Astrocyte (in vitro differentiated cells and primary cell): ENCODE measurements at regions not wholly inside any gene's neighbourhood (a gene's known extent, or its start where the extent isn't known, plus 50 kb on each side); places are given as distances from the start of the nearest gene placed in this dataset.

Experiments used
- DNase-seq: peaks from one replicate; pipeline ENCODE4 v3.0.0-alpha.2; 2010; ENCODE audit warnings: low read depth
- FAIRE-seq: peaks from 2 replicates; lab custom pipeline; 2011; peaks lifted over from hg19 to GRCh38; lab: Jason Lieb, UNC
- H2AFZ ChIP-seq: 2 replicates; pipeline ENCODE4 v1.6.0; 2012; ENCODE audit warnings: low read depth, low read length, inconsistent platforms
- H3K27ac ChIP-seq: 2 replicates; pipeline ENCODE4 v1.5.1; 2011; ENCODE audit warnings: low read depth, low read length, inconsistent platforms
- H3K27me3 ChIP-seq: 2 replicates; pipeline ENCODE4 v1.6.0; 2011; ENCODE audit warnings: low read length, inconsistent platforms; ENCODE audit not compliant: insufficient read depth
- H3K36me3 ChIP-seq: 2 replicates; pipeline ENCODE4 v1.5.1; 2011; ENCODE audit warnings: low read length, inconsistent platforms; ENCODE audit not compliant: insufficient read depth
- H3K4me1 ChIP-seq: 2 replicates; pipeline ENCODE4 v1.5.1; 2011; ENCODE audit warnings: low read length, inconsistent platforms; ENCODE audit not compliant: insufficient read depth
- H3K4me2 ChIP-seq: 2 replicates; pipeline ENCODE4 v1.6.0; 2012; ENCODE audit warnings: low read length, inconsistent platforms
- H3K4me3 ChIP-seq: 2 replicates; pipeline ENCODE4 v1.5.1; 2011; ENCODE audit warnings: low read depth, mild to moderate bottlenecking, low read length, inconsistent platforms; ENCODE audit not compliant: insufficient read depth
- H3K79me2 ChIP-seq: 2 replicates; pipeline ENCODE4 v1.6.0; 2012; ENCODE audit warnings: mild to moderate bottlenecking, low read length, inconsistent platforms; ENCODE audit not compliant: insufficient read depth
- H3K9ac ChIP-seq: 2 replicates; pipeline ENCODE4 v1.6.0; 2012; ENCODE audit warnings: mild to moderate bottlenecking, low read length, inconsistent platforms
- H3K9me3 ChIP-seq: 2 replicates; pipeline ENCODE4 v1.5.1; 2012; ENCODE audit warnings: low read depth, mild to moderate bottlenecking, low read length, inconsistent platforms; ENCODE audit not compliant: insufficient read depth
- H4K20me1 ChIP-seq: 2 replicates; pipeline ENCODE4 v1.6.0; 2012; ENCODE audit warnings: low read length, inconsistent platforms; ENCODE audit not compliant: insufficient read depth
- H3K27ac Mint-ChIP-seq: one replicate; pipeline ENCODE4 v1.8.0; 2021; ENCODE audit warnings: mild to moderate bottlenecking, mixed read lengths; ENCODE audit not compliant: unreplicated experiment
- H3K27me3 Mint-ChIP-seq: one replicate; pipeline ENCODE4 v1.8.0; 2021; ENCODE audit warnings: low read depth, mixed read lengths; ENCODE audit not compliant: unreplicated experiment
- H3K36me3 Mint-ChIP-seq: one replicate; pipeline ENCODE4 v1.8.0; 2021; ENCODE audit warnings: low read depth, mixed read lengths; ENCODE audit not compliant: unreplicated experiment
- H3K4me1 Mint-ChIP-seq: one replicate; pipeline ENCODE4 v1.8.0; 2021; ENCODE audit warnings: low read depth, mixed read lengths; ENCODE audit not compliant: unreplicated experiment
- H3K4me3 Mint-ChIP-seq: one replicate; pipeline ENCODE4 v1.8.0; 2021; ENCODE audit warnings: mild to moderate bottlenecking, moderate library complexity, mixed read lengths; ENCODE audit not compliant: unreplicated experiment
- H3K9me3 Mint-ChIP-seq: one replicate; pipeline ENCODE4 v1.8.0; 2021; ENCODE audit warnings: mild to moderate bottlenecking, mixed read lengths; ENCODE audit not compliant: unreplicated experiment
- EZH2 ChIP-seq: IDR thresholded peaks from 2 replicates; pipeline ENCODE4 v1.6.1; 2012; ENCODE audit warnings: mild to moderate bottlenecking, low read length, inconsistent platforms; ENCODE audit not compliant: insufficient read depth
- TF ChIP-seq, protein P1 (sequence below): IDR thresholded peaks from 2 replicates; pipeline ENCODE4 v1.5.1; 2011; ENCODE audit warnings: low read depth, mild to moderate bottlenecking, inconsistent platforms, low read length, moderate library complexity; ENCODE audit not compliant: insufficient read depth

DNA sequence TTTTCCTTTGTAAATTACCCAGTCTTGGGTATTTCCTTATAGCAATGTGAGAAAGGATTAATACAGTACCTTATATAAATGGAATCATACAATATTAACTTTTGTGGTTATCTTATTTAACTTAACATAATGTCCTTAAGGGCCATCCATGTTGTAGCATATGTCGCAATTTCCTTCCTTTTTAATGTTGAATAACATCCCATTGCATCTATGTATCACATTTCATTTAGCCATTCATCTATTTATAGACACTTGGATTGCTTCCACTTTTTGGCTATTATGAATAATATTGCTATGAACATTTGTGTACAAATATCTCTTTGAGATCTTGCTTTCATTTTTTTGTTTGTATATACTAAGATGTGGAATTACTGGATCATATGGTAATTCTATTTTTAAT lies 342.2 kb downstream of the PDCD6IP start:
- Histone ChIP-seq H3K27ac (no peak overlapping the region), H3K9me3 (no peaks in the 10 kb centered on the region), H2AFZ (no peak overlapping the region), H3K4me1 (no peaks in the 10 kb centered on the region), H3K4me3 (no peak overlapping the region), H3K27me3 (no peaks in the 10 kb centered on the region), H3K36me3 (no peaks in the 10 kb centered on the region), H3K4me2 (no peak overlapping the region), H3K79me2 (no peaks in the 10 kb centered on the region), H3K9ac (no peak overlapping the region), H4K20me1 (no peaks in the 10 kb centered on the region)
- no peaks in the 10 kb centered on the region for H3K9me3 Mint-ChIP-seq
- no peak for FAIRE-seq
- no peaks in the 10 kb centered on the region for H3K4me1 Mint-ChIP-seq
- H3K36me3 Mint-ChIP-seq, result no peaks in the 10 kb centered on the region
- no peak overlapping the region for H3K27ac Mint-ChIP-seq
- H3K27me3 Mint-ChIP-seq, result peaks cover 2% of the 10 kb centered on the region
- H3K4me3 Mint-ChIP-seq, result no peak overlapping the region
- DNase-seq, result no peak
- TF ChIP-seq, protein P1, sequence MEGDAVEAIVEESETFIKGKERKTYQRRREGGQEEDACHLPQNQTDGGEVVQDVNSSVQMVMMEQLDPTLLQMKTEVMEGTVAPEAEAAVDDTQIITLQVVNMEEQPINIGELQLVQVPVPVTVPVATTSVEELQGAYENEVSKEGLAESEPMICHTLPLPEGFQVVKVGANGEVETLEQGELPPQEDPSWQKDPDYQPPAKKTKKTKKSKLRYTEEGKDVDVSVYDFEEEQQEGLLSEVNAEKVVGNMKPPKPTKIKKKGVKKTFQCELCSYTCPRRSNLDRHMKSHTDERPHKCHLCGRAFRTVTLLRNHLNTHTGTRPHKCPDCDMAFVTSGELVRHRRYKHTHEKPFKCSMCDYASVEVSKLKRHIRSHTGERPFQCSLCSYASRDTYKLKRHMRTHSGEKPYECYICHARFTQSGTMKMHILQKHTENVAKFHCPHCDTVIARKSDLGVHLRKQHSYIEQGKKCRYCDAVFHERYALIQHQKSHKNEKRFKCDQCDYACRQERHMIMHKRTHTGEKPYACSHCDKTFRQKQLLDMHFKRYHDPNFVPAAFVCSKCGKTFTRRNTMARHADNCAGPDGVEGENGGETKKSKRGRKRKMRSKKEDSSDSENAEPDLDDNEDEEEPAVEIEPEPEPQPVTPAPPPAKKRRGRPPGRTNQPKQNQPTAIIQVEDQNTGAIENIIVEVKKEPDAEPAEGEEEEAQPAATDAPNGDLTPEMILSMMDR, result no peak
- TF ChIP-seq EZH2, result no peak

DNA sequence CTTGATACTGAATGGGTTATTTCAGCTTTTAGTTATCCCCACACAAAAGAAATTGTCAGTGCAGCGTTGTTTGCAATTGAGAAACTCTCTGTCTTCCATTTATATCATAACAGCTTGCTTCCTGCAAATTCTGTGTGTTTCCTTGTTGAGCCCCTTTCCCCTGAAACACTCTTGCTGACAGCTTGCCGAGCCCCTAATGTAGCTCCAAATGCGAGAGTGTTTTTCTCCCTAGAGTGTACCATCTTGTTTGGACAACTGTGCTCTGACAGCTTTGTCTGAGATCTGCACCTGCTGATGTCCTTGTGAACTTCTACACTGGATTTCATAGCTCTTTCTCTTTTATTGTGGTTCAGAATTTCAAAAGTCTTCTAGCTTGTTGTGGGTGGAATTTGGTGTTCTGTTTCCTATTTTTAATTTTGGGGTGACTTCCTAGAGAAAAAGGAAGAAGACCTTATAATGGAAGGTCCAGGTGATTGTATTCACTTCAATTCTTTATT lies 343.5 kb downstream of the PDCD6IP start:
- Histone ChIP-seq H3K9me3 (no peaks in the 10 kb centered on the region), H4K20me1 (no peaks in the 10 kb centered on the region), H3K9ac (no peak overlapping the region), H3K4me2 (no peak overlapping the region), H2AFZ (no peak overlapping the region), H3K36me3 (no peaks in the 10 kb centered on the region), H3K4me3 (no peak overlapping the region), H3K27ac (no peak overlapping the region), H3K79me2 (no peaks in the 10 kb centered on the region), H3K4me1 (no peaks in the 10 kb centered on the region), H3K27me3 (no peaks in the 10 kb centered on the region)
- peaks cover 2% of the 10 kb centered on the region for H3K27me3 Mint-ChIP-seq
- H3K4me3 Mint-ChIP-seq, result no peak overlapping the region
- DNase-seq (no peak), FAIRE-seq (no peak)
- no peaks in the 10 kb centered on the region for H3K4me1 Mint-ChIP-seq
- no peaks in the 10 kb centered on the region for H3K36me3 Mint-ChIP-seq
- no peak overlapping the region for H3K27ac Mint-ChIP-seq
- TF ChIP-seq, protein P1, result no peak
- TF ChIP-seq EZH2, result no peak
- H3K9me3 Mint-ChIP-seq, result no peaks in the 10 kb centered on the region

DNA sequence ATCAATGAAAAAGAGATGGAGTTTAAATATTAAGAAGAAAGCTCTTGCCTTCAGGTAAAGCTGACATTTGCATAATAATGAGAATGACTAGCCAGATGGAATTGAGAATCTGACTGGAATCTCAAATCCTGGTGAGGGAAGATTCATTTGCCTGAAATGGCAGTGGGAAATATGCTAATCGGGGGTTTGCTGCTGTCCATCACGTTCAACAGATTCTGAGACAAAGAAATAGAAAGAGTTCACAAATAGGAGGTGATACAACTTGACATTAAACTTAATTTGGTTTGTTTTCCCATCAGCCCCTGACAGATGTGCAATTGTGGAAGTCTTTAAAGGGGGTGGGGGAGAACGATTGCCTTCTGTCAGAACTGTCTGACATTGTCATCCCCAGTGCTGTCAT lies 347.4 kb downstream of the PDCD6IP start:
- H4K20me1 ChIP-seq, result no peaks in the 10 kb centered on the region
- no peak for TF ChIP-seq EZH2
- TF ChIP-seq, protein P1, result no peak
- Mint-ChIP-seq H3K4me3 (no peak overlapping the region), H3K27ac (no peak overlapping the region), H3K4me1 (no peaks in the 10 kb centered on the region), H3K27me3 (peaks cover 2% of the 10 kb centered on the region), H3K9me3 (peaks cover 2% of the 10 kb centered on the region), H3K36me3 (no peaks in the 10 kb centered on the region)
- H3K4me1 ChIP-seq, result no peaks in the 10 kb centered on the region
- no peak for FAIRE-seq
- no peaks in the 10 kb centered on the region for H3K9me3 ChIP-seq
- no peak for DNase-seq
- no peak overlapping the region for H2AFZ ChIP-seq
- no peaks in the 10 kb centered on the region for H3K36me3 ChIP-seq
- no peak overlapping the region for H3K27ac ChIP-seq
- H3K27me3 ChIP-seq, result no peaks in the 10 kb centered on the region
- H3K4me3 ChIP-seq, result no peak overlapping the region
- H3K4me2 ChIP-seq, result no peak overlapping the region
- H3K79me2 ChIP-seq, result no peaks in the 10 kb centered on the region
- no peak overlapping the region for H3K9ac ChIP-seq
